WTC11 (cell line): ENCODE measurements at regions not wholly inside any gene's neighbourhood (a gene's known extent, or its start where the extent isn't known, plus 50 kb on each side); places are given as distances from the start of the nearest gene placed in this dataset.

Experiments used
- JUN ChIP-seq: sonication (generic); formaldehyde crosslinking; IDR thresholded peaks from 2 replicates; pipeline ENCODE4 v1.8.0; 2023; ENCODE audit warnings: mild to moderate bottlenecking, missing genetic modification reagents
- PREB ChIP-seq: sonication (generic); formaldehyde crosslinking; IDR thresholded peaks from 2 replicates; pipeline ENCODE4 v1.8.1; 2022; ENCODE audit warnings: mild to moderate bottlenecking, missing genetic modification reagents, moderate library complexity, borderline replicate concordance
- TF ChIP-seq, protein P1 (sequence below): fragments of 200-600 bp; IDR thresholded peaks from 2 replicates; pipeline ENCODE4 v1.8.0; 2022; ENCODE audit warnings: antibody characterized with exemption

GRCh38 chr6:130560231-130560630, 194.4 kb downstream of the TMEM200A start:
- TF ChIP-seq, protein P1, sequence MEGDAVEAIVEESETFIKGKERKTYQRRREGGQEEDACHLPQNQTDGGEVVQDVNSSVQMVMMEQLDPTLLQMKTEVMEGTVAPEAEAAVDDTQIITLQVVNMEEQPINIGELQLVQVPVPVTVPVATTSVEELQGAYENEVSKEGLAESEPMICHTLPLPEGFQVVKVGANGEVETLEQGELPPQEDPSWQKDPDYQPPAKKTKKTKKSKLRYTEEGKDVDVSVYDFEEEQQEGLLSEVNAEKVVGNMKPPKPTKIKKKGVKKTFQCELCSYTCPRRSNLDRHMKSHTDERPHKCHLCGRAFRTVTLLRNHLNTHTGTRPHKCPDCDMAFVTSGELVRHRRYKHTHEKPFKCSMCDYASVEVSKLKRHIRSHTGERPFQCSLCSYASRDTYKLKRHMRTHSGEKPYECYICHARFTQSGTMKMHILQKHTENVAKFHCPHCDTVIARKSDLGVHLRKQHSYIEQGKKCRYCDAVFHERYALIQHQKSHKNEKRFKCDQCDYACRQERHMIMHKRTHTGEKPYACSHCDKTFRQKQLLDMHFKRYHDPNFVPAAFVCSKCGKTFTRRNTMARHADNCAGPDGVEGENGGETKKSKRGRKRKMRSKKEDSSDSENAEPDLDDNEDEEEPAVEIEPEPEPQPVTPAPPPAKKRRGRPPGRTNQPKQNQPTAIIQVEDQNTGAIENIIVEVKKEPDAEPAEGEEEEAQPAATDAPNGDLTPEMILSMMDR: no peak
- TF ChIP-seq JUN (CRISPR knock-in tag): no peak
- no peak for TF ChIP-seq PREB (CRISPR knock-in tag)
